ENCODE measurements at regions not wholly inside any gene's neighbourhood (a gene's known extent, or its start where the extent isn't known, plus 50 kb on each side); places are given as distances from the start of the nearest gene placed in this dataset.
A peak's percentile ranks its signal among the peaks of the same experiment; 100 is the strongest.

DNA sequence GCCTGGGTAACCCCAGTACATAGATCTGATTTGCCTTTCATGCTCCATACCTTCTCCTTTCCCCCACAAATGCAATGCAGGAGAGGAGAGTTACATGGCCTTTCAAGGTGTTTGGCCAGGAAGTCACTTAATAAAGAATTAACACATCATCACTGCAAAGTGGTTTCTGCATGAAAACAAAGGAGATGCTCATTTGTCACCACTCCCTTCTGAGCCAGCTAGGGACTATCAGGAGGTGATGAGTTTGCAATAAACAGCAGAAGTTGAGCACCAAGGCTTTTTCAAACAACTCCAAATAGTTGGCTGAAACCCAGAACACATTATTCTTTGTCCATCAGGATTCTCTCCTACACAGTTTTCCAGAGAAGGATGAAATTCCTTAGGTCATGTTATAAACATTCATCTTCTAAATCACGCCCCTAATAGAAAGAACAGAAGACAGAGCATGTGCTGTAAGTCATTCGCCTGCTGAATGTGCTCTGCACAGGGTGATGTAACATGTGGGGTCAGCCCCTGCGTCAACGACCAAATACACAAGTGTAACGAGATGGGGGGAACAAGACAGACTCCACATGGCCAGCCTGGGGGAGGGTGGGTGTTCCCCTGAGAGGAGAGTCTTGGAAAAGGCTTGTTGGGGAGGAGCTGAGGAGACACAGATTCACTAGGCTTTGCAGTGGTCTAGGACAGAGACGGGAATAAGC, 87.3 kb upstream of the RMDN2 start:
- H3K27ac ChIP-seq, result no peak overlapping the region
- H3K36me3 ChIP-seq, result no peaks in the 10 kb centered on the region
- no peaks in the 10 kb centered on the region for H3K27me3 ChIP-seq (replicated peaks in 1 of 7)
- peaks cover 0 to 9% (median under 1%) of the 10 kb centered on the region in 6 donors for H3K4me1 ChIP-seq
- no peak overlapping the region for H3K4me3 ChIP-seq
- WGBS, 5 donors, result 70 to 84% (median 76%) methylated on average over 6 of the region's 6 CpGs
- intact Hi-C loops (cut with DNase I; ENCODE audit: low total_unique reads), result no loop called here
- peak in 1 of 3 donors; percentile 49 for TF ChIP-seq POLR2AphosphoS5 (IDR thresholded peaks at IDR 0.05)
- TF ChIP-seq, protein P1, sequence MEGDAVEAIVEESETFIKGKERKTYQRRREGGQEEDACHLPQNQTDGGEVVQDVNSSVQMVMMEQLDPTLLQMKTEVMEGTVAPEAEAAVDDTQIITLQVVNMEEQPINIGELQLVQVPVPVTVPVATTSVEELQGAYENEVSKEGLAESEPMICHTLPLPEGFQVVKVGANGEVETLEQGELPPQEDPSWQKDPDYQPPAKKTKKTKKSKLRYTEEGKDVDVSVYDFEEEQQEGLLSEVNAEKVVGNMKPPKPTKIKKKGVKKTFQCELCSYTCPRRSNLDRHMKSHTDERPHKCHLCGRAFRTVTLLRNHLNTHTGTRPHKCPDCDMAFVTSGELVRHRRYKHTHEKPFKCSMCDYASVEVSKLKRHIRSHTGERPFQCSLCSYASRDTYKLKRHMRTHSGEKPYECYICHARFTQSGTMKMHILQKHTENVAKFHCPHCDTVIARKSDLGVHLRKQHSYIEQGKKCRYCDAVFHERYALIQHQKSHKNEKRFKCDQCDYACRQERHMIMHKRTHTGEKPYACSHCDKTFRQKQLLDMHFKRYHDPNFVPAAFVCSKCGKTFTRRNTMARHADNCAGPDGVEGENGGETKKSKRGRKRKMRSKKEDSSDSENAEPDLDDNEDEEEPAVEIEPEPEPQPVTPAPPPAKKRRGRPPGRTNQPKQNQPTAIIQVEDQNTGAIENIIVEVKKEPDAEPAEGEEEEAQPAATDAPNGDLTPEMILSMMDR (IDR thresholded peaks at IDR 0.05 in 8 of 11, conservative IDR thresholded peaks at IDR 0.05 in 3 of 11), result no peak
- no peak for DNase-seq
- no peaks in the 10 kb centered on the region for H3K9me3 ChIP-seq

DNA sequence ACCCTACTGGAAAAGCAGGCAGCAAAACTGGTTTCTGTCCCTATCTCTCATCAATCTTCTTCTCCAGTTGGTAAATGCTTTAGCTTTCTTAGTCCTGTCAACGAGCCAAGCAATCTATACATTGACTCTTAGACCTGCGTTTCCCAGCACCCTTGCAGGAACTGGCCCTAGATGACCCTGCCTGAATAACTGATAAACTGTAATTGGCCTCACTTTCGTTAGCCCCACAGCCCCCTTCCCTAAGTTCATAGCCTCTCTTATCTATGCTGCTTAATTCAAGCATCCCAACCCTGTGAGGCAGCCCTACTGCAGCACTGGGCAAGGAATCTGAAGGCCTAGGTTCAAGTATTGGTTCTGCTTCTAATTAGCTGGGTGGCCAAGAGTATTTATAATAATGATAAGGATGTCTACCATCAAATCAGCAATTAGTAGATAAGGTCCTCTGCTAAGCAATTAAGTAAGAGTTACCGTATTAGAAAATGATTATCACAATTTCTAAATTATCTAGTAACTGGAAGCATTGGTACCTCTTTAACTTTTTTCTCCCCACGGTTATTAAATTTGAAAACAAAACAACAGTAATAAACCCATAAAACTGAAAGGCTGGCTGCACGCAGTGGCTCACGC, 86.4 kb upstream of the RMDN2 start:
- Histone ChIP-seq H3K27ac (no peak overlapping the region), H3K4me1 (peaks cover 0 to 9% (median 0%) of the 10 kb centered on the region in 6 donors), H3K9me3 (no peaks in the 10 kb centered on the region), H3K27me3 (replicated peaks in 1 of 7) (no peaks in the 10 kb centered on the region), H3K36me3 (no peaks in the 10 kb centered on the region), H3K4me3 (no peak overlapping the region)
- DNase-seq, result no peak
- intact Hi-C loops (cut with DNase I; ENCODE audit: low total_unique reads), result no loop called here
- TF ChIP-seq, protein P1 (IDR thresholded peaks at IDR 0.05 in 8 of 11, conservative IDR thresholded peaks at IDR 0.05 in 3 of 11), result no peak
- TF ChIP-seq POLR2A (IDR thresholded peaks at IDR 0.05) (no peak), POLR2AphosphoS5 (IDR thresholded peaks at IDR 0.05) (no peak)
- WGBS, 5 donors, result 87 to 96% (median 89%) methylated on average over 7 of the region's 7 CpGs

DNA sequence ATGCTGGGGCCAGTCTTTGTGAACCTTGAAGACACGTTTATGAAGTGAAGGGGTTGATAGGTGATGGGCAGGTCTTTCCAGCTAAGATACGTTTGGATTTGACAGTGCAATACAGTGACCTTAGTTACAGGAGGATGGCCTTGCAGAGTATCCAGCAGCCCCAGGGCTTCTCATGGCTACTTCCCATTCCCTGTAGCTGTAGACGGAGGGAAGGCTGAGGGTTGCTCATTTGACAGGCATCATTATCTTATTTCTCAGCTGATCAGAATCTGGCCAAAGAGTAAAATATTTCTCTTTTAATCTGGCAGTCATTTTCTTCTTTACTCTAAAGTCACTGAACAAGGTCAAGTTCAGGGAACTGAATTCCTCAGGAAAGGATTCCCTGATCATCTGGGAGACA, 85.1 kb upstream of the RMDN2 start:
- Histone ChIP-seq H3K4me1 (peaks cover 0 to 9% (median 0%) of the 10 kb centered on the region in 6 donors), H3K27ac (no peak overlapping the region), H3K4me3 (no peak overlapping the region), H3K36me3 (no peaks in the 10 kb centered on the region), H3K27me3 (replicated peaks in 1 of 7) (no peaks in the 10 kb centered on the region), H3K9me3 (no peaks in the 10 kb centered on the region)
- no peak for DNase-seq
- TF ChIP-seq, protein P1 (IDR thresholded peaks at IDR 0.05 in 8 of 11, conservative IDR thresholded peaks at IDR 0.05 in 3 of 11), result no peak
- TF ChIP-seq POLR2AphosphoS5 (IDR thresholded peaks at IDR 0.05) (no peak), POLR2A (IDR thresholded peaks at IDR 0.05) (no peak)
- 69 to 72% (median 71%) methylated on average over 3 of the region's 3 CpGs for WGBS, 5 donors
- intact Hi-C loops (cut with DNase I; ENCODE audit: low total_unique reads), result no loop called here

DNA sequence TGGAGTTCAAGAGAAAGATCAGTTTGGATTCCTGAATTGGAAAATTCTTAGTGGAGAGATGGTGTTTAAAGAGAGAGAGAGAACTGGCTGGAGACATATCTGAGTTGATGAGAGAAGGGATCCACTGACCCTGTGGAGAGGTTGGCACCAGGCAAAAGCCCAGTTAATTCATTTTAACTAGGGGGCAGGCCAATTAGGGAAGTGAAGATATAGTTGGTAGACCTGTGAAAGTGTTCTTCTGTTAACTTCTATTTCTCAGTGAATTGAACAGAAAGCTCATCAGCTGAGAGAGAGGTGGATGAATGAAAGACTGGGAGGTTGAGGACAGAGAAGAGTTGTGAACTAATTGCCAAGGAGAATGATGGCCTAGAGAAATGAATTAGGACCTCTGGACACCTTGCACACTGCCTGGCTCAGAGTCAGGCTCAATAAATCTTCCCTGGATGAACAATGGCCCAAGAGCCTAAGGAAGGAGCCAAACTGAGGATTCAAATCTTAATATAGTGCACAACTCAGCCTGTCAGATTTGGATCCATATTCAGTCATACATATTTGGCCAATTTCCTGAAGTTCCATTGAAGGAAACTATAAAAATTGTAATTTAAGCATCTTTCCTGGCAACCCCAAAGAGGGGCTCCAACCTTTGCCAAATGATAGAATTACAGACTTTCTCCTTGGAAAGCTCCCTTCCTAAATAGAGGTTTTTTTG, 82.2 kb upstream of the RMDN2 start:
- Histone ChIP-seq H3K4me3 (no peak overlapping the region), H3K4me1 (no peaks in the 10 kb centered on the region), H3K27ac (no peak overlapping the region), H3K9me3 (no peaks in the 10 kb centered on the region), H3K27me3 (replicated peaks in 1 of 7) (peaks cover 0 to 3% (median 0%) of the 10 kb centered on the region in 7 donors), H3K36me3 (no peaks in the 10 kb centered on the region)
- DNase-seq, result no peak
- TF ChIP-seq, protein P1 (IDR thresholded peaks at IDR 0.05 in 8 of 11, conservative IDR thresholded peaks at IDR 0.05 in 3 of 11), result no peak
- TF ChIP-seq POLR2A (IDR thresholded peaks at IDR 0.05) (no peak), POLR2AphosphoS5 (IDR thresholded peaks at IDR 0.05) (no peak)
- intact Hi-C loops (cut with DNase I; ENCODE audit: low total_unique reads), result no loop called here
